Skeletal muscle satellite cell (primary cell): ENCODE measurements at regions not wholly inside any gene's neighbourhood (a gene's known extent, or its start where the extent isn't known, plus 50 kb on each side); places are given as distances from the start of the nearest gene placed in this dataset. TPM values are rescaled to one million over a fixed set of nuclear protein-coding genes. Genes with fewer than 3 reads are reported as not detected.

ENCODE experiments used
- small RNA-seq: library from RNA; depleted of rRNA; stranded (forward); fragments of <200 nt; gene quantifications from one replicate; pipeline ENCODE3, GENCODE V24; 2012

Small RNA genes in the stretch of these regions (small RNA-seq; reads per million reads assigned to genes)
- gene MIR663B: not detected
- gene RNA5-8SP5: not detected
